ENCODE measurements at regions not wholly inside any gene's neighbourhood (a gene's known extent, or its start where the extent isn't known, plus 50 kb on each side); places are given as distances from the start of the nearest gene placed in this dataset.
"Not testable (repeated sequence)": the region's sequence is repeated elsewhere in the genome, so short reads cannot be mapped to it uniquely, and the experiment has no call there.

GRCh38 chr5:21398511-21398910 lies 1410.5 kb upstream of the CDH18 start:
- H3K36me3 ChIP-seq (ENCODE audit: low read depth), result no peaks in the 10 kb centered on the region

GRCh38 chr5:21397693-21398092 lies 1409.7 kb upstream of the CDH18 start:
- Histone ChIP-seq H3K36me3 (ENCODE audit: low read depth) (no peaks in the 10 kb centered on the region), H3K4me1 (ENCODE audit: insufficient read depth, poor library complexity, severe bottlenecking) (no peaks in the 10 kb centered on the region), H3K27ac (ENCODE audit: poor library complexity, severe bottlenecking) (no peak overlapping the region), H3K4me3 (ENCODE audit: severe bottlenecking) (no peak overlapping the region), H3K9me3 (ENCODE audit: severe bottlenecking) (no peaks in the 10 kb centered on the region), H3K27me3 (ENCODE audit: insufficient read depth, poor library complexity, severe bottlenecking) (no peaks in the 10 kb centered on the region)
- no peak for DNase-seq (ENCODE audit: low spot score)
- TF ChIP-seq CTCF (IDR thresholded peaks at IDR 0.05; ENCODE audit: poor library complexity, severe bottlenecking), result no peak
- ATAC-seq (ENCODE audit: low read depth), result no peak

More at GRCh38 chr5:21398511-21398910, 1410.5 kb upstream of the CDH18 start:
- ATAC-seq (ENCODE audit: low read depth), result no peak
- TF ChIP-seq CTCF (IDR thresholded peaks at IDR 0.05; ENCODE audit: poor library complexity, severe bottlenecking), result no peak
- no peak for DNase-seq (ENCODE audit: low spot score)
- no peak overlapping the region for H3K4me3 ChIP-seq (ENCODE audit: severe bottlenecking)
- no peak overlapping the region for H3K27ac ChIP-seq (ENCODE audit: poor library complexity, severe bottlenecking)
- H3K27me3 ChIP-seq (ENCODE audit: insufficient read depth, poor library complexity, severe bottlenecking), result no peaks in the 10 kb centered on the region
- H3K4me1 ChIP-seq (ENCODE audit: insufficient read depth, poor library complexity, severe bottlenecking), result no peaks in the 10 kb centered on the region
- H3K9me3 ChIP-seq (ENCODE audit: severe bottlenecking), result no peaks in the 10 kb centered on the region

DNA sequence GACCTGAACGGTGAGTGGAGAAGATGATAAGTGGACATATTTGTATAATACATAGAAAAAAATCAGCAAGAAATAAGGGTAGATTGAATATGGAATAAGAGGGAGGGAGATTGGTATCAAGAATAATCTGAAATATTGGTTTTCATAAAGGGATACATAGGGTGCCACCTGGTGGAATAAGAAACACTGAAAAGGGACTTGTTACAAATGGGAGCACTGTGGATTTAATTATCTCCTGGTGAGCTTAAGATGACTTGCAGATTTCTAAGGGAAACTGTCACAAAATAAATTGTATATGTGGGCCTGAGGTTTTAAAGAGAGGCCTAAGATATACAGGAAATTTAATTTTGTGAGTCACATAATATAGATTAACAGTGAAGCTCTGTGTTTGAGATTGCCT lies 1403.5 kb upstream of the CDH18 start:
- Histone ChIP-seq H3K27ac (ENCODE audit: poor library complexity, severe bottlenecking) (no peak overlapping the region), H3K4me1 (ENCODE audit: insufficient read depth, poor library complexity, severe bottlenecking) (no peaks in the 10 kb centered on the region), H3K9me3 (ENCODE audit: severe bottlenecking) (no peaks in the 10 kb centered on the region), H3K36me3 (ENCODE audit: low read depth) (no peaks in the 10 kb centered on the region), H3K4me3 (ENCODE audit: severe bottlenecking) (no peak overlapping the region), H3K27me3 (ENCODE audit: insufficient read depth, poor library complexity, severe bottlenecking) (no peaks in the 10 kb centered on the region)
- DNase-seq (ENCODE audit: low spot score) (no peak), ATAC-seq (ENCODE audit: low read depth) (no peak)
- TF ChIP-seq CTCF (IDR thresholded peaks at IDR 0.05; ENCODE audit: poor library complexity, severe bottlenecking), result no peak

DNA sequence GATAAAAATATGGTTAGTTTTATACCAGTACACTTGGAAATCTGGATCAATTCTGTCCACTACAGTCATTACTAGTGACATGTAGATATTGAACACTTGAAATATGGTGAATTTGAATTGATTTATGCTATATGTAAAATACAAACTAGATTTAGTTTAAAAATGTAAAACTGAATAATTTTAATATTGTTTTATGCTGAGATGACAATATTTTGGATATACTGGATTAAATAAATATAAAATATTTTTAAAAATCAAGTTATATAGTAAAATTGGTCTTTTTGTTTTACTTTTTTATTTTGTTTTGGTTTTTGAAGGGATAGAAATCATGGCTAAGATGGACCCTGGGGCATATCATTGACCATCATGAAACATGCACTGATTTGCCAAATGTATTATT lies 1372.8 kb upstream of the CDH18 start:
- not testable (repeated sequence) for H3K9me3 ChIP-seq (ENCODE audit: severe bottlenecking); DNase-seq (ENCODE audit: low spot score); H3K4me1 ChIP-seq (ENCODE audit: insufficient read depth, poor library complexity, severe bottlenecking); H3K4me3 ChIP-seq (ENCODE audit: severe bottlenecking); H3K27ac ChIP-seq (ENCODE audit: poor library complexity, severe bottlenecking); H3K27me3 ChIP-seq (ENCODE audit: insufficient read depth, poor library complexity, severe bottlenecking); H3K36me3 ChIP-seq (ENCODE audit: low read depth); ATAC-seq (ENCODE audit: low read depth)

GRCh38 chr5:21341948-21342261 lies 1353.9 kb upstream of the CDH18 start:
- H3K27ac ChIP-seq (ENCODE audit: poor library complexity, severe bottlenecking), result not testable (repeated sequence)

GRCh38 chr5:21341203-21341947 lies 1353.4 kb upstream of the CDH18 start:
- not testable (repeated sequence) for ATAC-seq (ENCODE audit: low read depth); H3K36me3 ChIP-seq (ENCODE audit: low read depth); H3K4me1 ChIP-seq (ENCODE audit: insufficient read depth, poor library complexity, severe bottlenecking); H3K9me3 ChIP-seq (ENCODE audit: severe bottlenecking); H3K27ac ChIP-seq (ENCODE audit: poor library complexity, severe bottlenecking); DNase-seq (ENCODE audit: low spot score); H3K27me3 ChIP-seq (ENCODE audit: insufficient read depth, poor library complexity, severe bottlenecking)
- peak overlapping the region; percentile 32 for H3K4me3 ChIP-seq (ENCODE audit: severe bottlenecking)

More at GRCh38 chr5:21341948-21342261, 1353.9 kb upstream of the CDH18 start:
- peak overlapping the region; percentile 13 for H3K4me3 ChIP-seq (ENCODE audit: severe bottlenecking)
- H3K4me1 ChIP-seq (ENCODE audit: insufficient read depth, poor library complexity, severe bottlenecking); H3K9me3 ChIP-seq (ENCODE audit: severe bottlenecking); H3K27me3 ChIP-seq (ENCODE audit: insufficient read depth, poor library complexity, severe bottlenecking); ATAC-seq (ENCODE audit: low read depth); H3K36me3 ChIP-seq (ENCODE audit: low read depth); DNase-seq (ENCODE audit: low spot score): not testable (repeated sequence)

- not testable (repeated sequence) for DNase-seq (ENCODE audit: low spot score); H3K4me1 ChIP-seq (ENCODE audit: insufficient read depth, poor library complexity, severe bottlenecking)
Measured at GRCh38 chr5:21340233-21340632, 1352.2 kb upstream of the CDH18 start.

GRCh38 chr5:21336478-21336877 lies 1348.5 kb upstream of the CDH18 start:
- H3K4me3 ChIP-seq (ENCODE audit: severe bottlenecking); H3K27me3 ChIP-seq (ENCODE audit: insufficient read depth, poor library complexity, severe bottlenecking); H3K27ac ChIP-seq (ENCODE audit: poor library complexity, severe bottlenecking); H3K36me3 ChIP-seq (ENCODE audit: low read depth); H3K9me3 ChIP-seq (ENCODE audit: severe bottlenecking); DNase-seq (ENCODE audit: low spot score); H3K4me1 ChIP-seq (ENCODE audit: insufficient read depth, poor library complexity, severe bottlenecking); ATAC-seq (ENCODE audit: low read depth): not testable (repeated sequence)

More at GRCh38 chr5:21340233-21340632, 1352.2 kb upstream of the CDH18 start:
- not testable (repeated sequence) for H3K36me3 ChIP-seq (ENCODE audit: low read depth); H3K9me3 ChIP-seq (ENCODE audit: severe bottlenecking); H3K4me3 ChIP-seq (ENCODE audit: severe bottlenecking); H3K27me3 ChIP-seq (ENCODE audit: insufficient read depth, poor library complexity, severe bottlenecking); H3K27ac ChIP-seq (ENCODE audit: poor library complexity, severe bottlenecking)
- ATAC-seq (ENCODE audit: low read depth), result 0 out of 3 replicates have a peak, but pooled peaks have one; percentile 44

- not testable (repeated sequence) for H3K4me3 ChIP-seq (ENCODE audit: severe bottlenecking); H3K36me3 ChIP-seq (ENCODE audit: low read depth); H3K9me3 ChIP-seq (ENCODE audit: severe bottlenecking); DNase-seq (ENCODE audit: low spot score); H3K27me3 ChIP-seq (ENCODE audit: insufficient read depth, poor library complexity, severe bottlenecking); ATAC-seq (ENCODE audit: low read depth); H3K27ac ChIP-seq (ENCODE audit: poor library complexity, severe bottlenecking); H3K4me1 ChIP-seq (ENCODE audit: insufficient read depth, poor library complexity, severe bottlenecking)
Measured at GRCh38 chr5:21315376-21315775, 1327.4 kb upstream of the CDH18 start.

Measured in RWPE2 (cell line).